Liver (tissue), 8 donors: ENCODE measurements at regions not wholly inside any gene's neighbourhood (a gene's known extent, or its start where the extent isn't known, plus 50 kb on each side); places are given as distances from the start of the nearest gene placed in this dataset.
"Not testable (repeated sequence)": the region's sequence is repeated elsewhere in the genome, so short reads cannot be mapped to it uniquely, and the experiment has no call there.

Source experiments
- DNase-seq: peaks from one replicate; pipeline ENCODE4 v3.0.0-alpha.2; 2017; ENCODE audit warnings: low spot score
- H3K27ac ChIP-seq, 2 donors: one replicate each; pipeline ENCODE4 v1.7.0; 2013; ENCODE audit warnings: inconsistent platforms in 2 of 2, low read length in 2 of 2, control low read depth in 1 of 2, low read depth in 1 of 2, mild to moderate bottlenecking in 1 of 2
- H3K27me3 ChIP-seq, 4 donors: one replicate each; pipeline versions ENCODE4 v1.6.1 to v1.7.0; 2013; ENCODE audit warnings: low read length in 3 of 4, inconsistent platforms in 1 of 4, mild to moderate bottlenecking in 1 of 4, moderate library complexity in 1 of 4; ENCODE audit not compliant: control insufficient read depth in 4 of 4, insufficient read depth in 4 of 4
- H3K36me3 ChIP-seq, 4 donors: one replicate each; pipeline versions ENCODE4 v1.6.1 to v1.7.0; 2013; ENCODE audit warnings: low read length in 3 of 4, mild to moderate bottlenecking in 3 of 4, low read depth in 1 of 4, moderate library complexity in 1 of 4; ENCODE audit not compliant: control insufficient read depth in 4 of 4, insufficient read depth in 3 of 4
- H3K4me1 ChIP-seq, 4 donors: one replicate each; pipeline versions ENCODE4 v1.6.1 to v1.7.0; 2013; ENCODE audit warnings: low read length in 3 of 4, mild to moderate bottlenecking in 3 of 4, moderate library complexity in 1 of 4; ENCODE audit not compliant: control insufficient read depth in 4 of 4, insufficient read depth in 4 of 4
- H3K4me3 ChIP-seq, 3 donors: one replicate each; pipeline versions ENCODE4 v1.6.1 to v1.7.0; 2013; ENCODE audit warnings: low read length in 3 of 3, control low read depth in 1 of 3, low read depth in 1 of 3, mild to moderate bottlenecking in 1 of 3
- H3K9ac ChIP-seq, 2 donors: one replicate each; pipeline ENCODE4 v1.7.0; 2013; ENCODE audit warnings: low read length in 2 of 2, mild to moderate bottlenecking in 2 of 2, moderate library complexity in 2 of 2, control low read depth in 1 of 2, low read depth in 1 of 2
- H3K9me3 ChIP-seq, 4 donors: one replicate each; pipeline versions ENCODE4 v1.6.1 to v1.7.0; 2013; ENCODE audit warnings: low read length in 3 of 4; ENCODE audit not compliant: control insufficient read depth in 4 of 4
- EGR1 ChIP-seq, 2 donors: IDR thresholded peaks; 2 replicates each; pipeline ENCODE4 v1.6.1; 2016 to 2018; ENCODE audit warnings: antibody characterized with exemption in 2 of 2, low read depth in 2 of 2
- FOXA1 ChIP-seq: IDR thresholded peaks from 2 replicates; pipeline ENCODE4 v1.6.1; 2016; ENCODE audit warnings: antibody characterized with exemption
- FOXA2 ChIP-seq: IDR thresholded peaks from 2 replicates; pipeline ENCODE4 v1.6.1; 2016; ENCODE audit warnings: antibody characterized with exemption
- GABPA ChIP-seq, 2 donors: IDR thresholded peaks in 1 of 2; conservative IDR thresholded peaks in 1 of 2; 2 replicates each; pipeline ENCODE4 v1.6.1; 2016; ENCODE audit warnings: antibody characterized with exemption in 2 of 2, mild to moderate bottlenecking in 1 of 2, moderate library complexity in 1 of 2
- HNF4A ChIP-seq, 2 donors: conservative IDR thresholded peaks; 2 replicates each; pipeline ENCODE4 v1.6.1; 2016; ENCODE audit warnings: antibody characterized with exemption in 2 of 2, mild to moderate bottlenecking in 2 of 2
- JUND ChIP-seq, 2 donors: IDR thresholded peaks; 2 replicates each; pipeline ENCODE4 v1.6.1; 2016; ENCODE audit warnings: antibody characterized with exemption in 2 of 2
- NR2F2 ChIP-seq: IDR thresholded peaks from 2 replicates; pipeline ENCODE4 v1.6.1; 2016; ENCODE audit warnings: antibody characterized with exemption
- RAD21 ChIP-seq, 2 donors: IDR thresholded peaks; 2 replicates each; pipeline ENCODE4 v1.6.1; 2016; ENCODE audit warnings: antibody characterized with exemption in 2 of 2, mild to moderate bottlenecking in 2 of 2
- RXRA ChIP-seq, 2 donors: IDR thresholded peaks; 2 replicates each; pipeline ENCODE4 v1.6.1; 2017 to 2018; ENCODE audit warnings: antibody characterized with exemption in 2 of 2, mild to moderate bottlenecking in 1 of 2
- SP1 ChIP-seq: IDR thresholded peaks from 2 replicates; pipeline ENCODE4 v1.6.1; 2018; ENCODE audit warnings: antibody characterized with exemption, mild to moderate bottlenecking
- TAF1 ChIP-seq: conservative IDR thresholded peaks from 2 replicates; pipeline ENCODE4 v1.6.1; 2016; ENCODE audit warnings: antibody characterized with exemption, mild to moderate bottlenecking
- YY1 ChIP-seq: IDR thresholded peaks from 2 replicates; pipeline ENCODE4 v1.6.1; 2016; ENCODE audit warnings: antibody characterized with exemption, mild to moderate bottlenecking
- WGBS: extraction: QIAGEN DNeasy Blood & Tissue Kit; methylation state at CpG from one replicate; pipeline ENCODE4 v1.1.7; 2013; 5-methylcytosine and 5-hydroxymethylcytosine counted together
- TF ChIP-seq, protein P1 (sequence below): IDR thresholded peaks from 2 replicates; pipeline ENCODE4 v1.6.1; 2016; ENCODE audit warnings: antibody characterized with exemption, mild to moderate bottlenecking
- TF ChIP-seq, protein P2 (sequence below): fragments of 150-350 bp; IDR thresholded peaks from 2 replicates; pipeline ENCODE4 v1.5.1; 2017; ENCODE audit warnings: improper control_type of control experiment, low read depth, low read length; ENCODE audit not compliant: missing input control
- TF ChIP-seq, protein P3 (sequence below): IDR thresholded peaks from 2 replicates; pipeline ENCODE4 v1.6.1; 2016; ENCODE audit warnings: antibody characterized with exemption
- donor health status: healthy.
- donor health status: healthy.
- donor health status: healthy.
- donor health status: healthy.
- donor health status: healthy.

DNA sequence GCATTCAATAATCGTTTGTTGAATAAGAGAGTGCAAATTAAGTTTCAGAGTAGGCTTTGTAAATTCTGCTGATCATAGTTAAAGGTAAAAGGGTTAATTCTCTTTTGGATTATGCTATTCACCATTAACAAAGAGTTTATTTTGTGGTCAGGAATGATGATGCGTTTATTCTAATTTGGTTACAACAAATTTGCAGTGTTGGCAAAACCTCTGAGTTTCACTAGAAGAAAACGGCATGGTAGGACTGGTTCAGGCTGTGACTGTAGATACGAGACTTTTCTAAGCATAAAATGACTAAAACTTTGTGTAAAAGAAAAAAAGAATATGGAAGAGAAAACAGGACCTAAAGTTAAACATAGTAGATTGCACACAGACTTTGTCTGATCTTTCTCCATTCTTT lies 234.7 kb downstream of the TLR4 start:
- no peaks in the 10 kb centered on the region for H3K36me3 ChIP-seq
- no peak for TF ChIP-seq JUND (IDR thresholded peaks at IDR 0.05)
- no peak for TF ChIP-seq NR2F2
- TF ChIP-seq, protein P1, sequence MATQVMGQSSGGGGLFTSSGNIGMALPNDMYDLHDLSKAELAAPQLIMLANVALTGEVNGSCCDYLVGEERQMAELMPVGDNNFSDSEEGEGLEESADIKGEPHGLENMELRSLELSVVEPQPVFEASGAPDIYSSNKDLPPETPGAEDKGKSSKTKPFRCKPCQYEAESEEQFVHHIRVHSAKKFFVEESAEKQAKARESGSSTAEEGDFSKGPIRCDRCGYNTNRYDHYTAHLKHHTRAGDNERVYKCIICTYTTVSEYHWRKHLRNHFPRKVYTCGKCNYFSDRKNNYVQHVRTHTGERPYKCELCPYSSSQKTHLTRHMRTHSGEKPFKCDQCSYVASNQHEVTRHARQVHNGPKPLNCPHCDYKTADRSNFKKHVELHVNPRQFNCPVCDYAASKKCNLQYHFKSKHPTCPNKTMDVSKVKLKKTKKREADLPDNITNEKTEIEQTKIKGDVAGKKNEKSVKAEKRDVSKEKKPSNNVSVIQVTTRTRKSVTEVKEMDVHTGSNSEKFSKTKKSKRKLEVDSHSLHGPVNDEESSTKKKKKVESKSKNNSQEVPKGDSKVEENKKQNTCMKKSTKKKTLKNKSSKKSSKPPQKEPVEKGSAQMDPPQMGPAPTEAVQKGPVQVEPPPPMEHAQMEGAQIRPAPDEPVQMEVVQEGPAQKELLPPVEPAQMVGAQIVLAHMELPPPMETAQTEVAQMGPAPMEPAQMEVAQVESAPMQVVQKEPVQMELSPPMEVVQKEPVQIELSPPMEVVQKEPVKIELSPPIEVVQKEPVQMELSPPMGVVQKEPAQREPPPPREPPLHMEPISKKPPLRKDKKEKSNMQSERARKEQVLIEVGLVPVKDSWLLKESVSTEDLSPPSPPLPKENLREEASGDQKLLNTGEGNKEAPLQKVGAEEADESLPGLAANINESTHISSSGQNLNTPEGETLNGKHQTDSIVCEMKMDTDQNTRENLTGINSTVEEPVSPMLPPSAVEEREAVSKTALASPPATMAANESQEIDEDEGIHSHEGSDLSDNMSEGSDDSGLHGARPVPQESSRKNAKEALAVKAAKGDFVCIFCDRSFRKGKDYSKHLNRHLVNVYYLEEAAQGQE: no peak
- TF ChIP-seq FOXA1: no peak
- TF ChIP-seq, protein P2, sequence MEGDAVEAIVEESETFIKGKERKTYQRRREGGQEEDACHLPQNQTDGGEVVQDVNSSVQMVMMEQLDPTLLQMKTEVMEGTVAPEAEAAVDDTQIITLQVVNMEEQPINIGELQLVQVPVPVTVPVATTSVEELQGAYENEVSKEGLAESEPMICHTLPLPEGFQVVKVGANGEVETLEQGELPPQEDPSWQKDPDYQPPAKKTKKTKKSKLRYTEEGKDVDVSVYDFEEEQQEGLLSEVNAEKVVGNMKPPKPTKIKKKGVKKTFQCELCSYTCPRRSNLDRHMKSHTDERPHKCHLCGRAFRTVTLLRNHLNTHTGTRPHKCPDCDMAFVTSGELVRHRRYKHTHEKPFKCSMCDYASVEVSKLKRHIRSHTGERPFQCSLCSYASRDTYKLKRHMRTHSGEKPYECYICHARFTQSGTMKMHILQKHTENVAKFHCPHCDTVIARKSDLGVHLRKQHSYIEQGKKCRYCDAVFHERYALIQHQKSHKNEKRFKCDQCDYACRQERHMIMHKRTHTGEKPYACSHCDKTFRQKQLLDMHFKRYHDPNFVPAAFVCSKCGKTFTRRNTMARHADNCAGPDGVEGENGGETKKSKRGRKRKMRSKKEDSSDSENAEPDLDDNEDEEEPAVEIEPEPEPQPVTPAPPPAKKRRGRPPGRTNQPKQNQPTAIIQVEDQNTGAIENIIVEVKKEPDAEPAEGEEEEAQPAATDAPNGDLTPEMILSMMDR: no peak
- TF ChIP-seq, protein P3, sequence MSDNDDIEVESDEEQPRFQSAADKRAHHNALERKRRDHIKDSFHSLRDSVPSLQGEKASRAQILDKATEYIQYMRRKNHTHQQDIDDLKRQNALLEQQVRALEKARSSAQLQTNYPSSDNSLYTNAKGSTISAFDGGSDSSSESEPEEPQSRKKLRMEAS: no peak
- TF ChIP-seq GABPA (IDR thresholded peaks at IDR 0.05 in 1 of 2, conservative IDR thresholded peaks at IDR 0.05 in 1 of 2): no peak
- no peak for TF ChIP-seq EGR1 (IDR thresholded peaks at IDR 0.05; ENCODE audit: low read depth in 2 of 2)
- no peak for TF ChIP-seq TAF1
- no peak for TF ChIP-seq HNF4A (conservative IDR thresholded peaks at IDR 0.05)
- TF ChIP-seq RXRA (IDR thresholded peaks at IDR 0.05): no peak
- TF ChIP-seq SP1: no peak
- TF ChIP-seq RAD21 (IDR thresholded peaks at IDR 0.05): no peak
- TF ChIP-seq YY1: no peak
- TF ChIP-seq FOXA2: no peak
- H3K27me3 ChIP-seq: no peaks in the 10 kb centered on the region
- H3K4me1 ChIP-seq: no peaks in the 10 kb centered on the region
- no peak overlapping the region for H3K27ac ChIP-seq
- no peak overlapping the region for H3K9ac ChIP-seq
- DNase-seq: no peak
- H3K9me3 ChIP-seq: no peaks in the 10 kb centered on the region
- no peak overlapping the region for H3K4me3 ChIP-seq
- 80% methylated on average over 4 of the region's 4 CpGs for WGBS

DNA sequence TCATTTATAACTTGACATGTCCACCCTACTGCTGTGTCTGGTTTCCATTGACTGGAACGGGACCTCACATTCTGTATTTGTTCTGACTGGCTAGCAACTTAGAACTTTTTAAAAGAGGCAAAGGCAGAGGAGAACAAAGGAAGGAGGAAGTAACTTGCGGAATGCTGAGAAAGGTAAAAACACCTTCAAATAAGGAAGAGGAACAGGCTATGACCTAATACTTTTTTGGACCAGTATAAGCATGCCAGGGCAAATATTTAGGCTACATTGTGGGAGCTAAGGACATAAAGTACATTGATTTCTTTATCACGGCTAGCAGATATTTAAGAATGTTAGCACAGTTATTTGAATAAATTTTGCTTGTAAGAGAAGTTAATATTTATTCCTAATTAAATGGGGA lies 240.5 kb downstream of the TLR4 start:
- not testable (repeated sequence) for H3K27ac ChIP-seq, H3K9me3 ChIP-seq, H3K27me3 ChIP-seq, H3K4me3 ChIP-seq, DNase-seq, H3K36me3 ChIP-seq, H3K4me1 ChIP-seq, H3K9ac ChIP-seq
- WGBS: 72% methylated on average over 3 of the region's 3 CpGs

DNA sequence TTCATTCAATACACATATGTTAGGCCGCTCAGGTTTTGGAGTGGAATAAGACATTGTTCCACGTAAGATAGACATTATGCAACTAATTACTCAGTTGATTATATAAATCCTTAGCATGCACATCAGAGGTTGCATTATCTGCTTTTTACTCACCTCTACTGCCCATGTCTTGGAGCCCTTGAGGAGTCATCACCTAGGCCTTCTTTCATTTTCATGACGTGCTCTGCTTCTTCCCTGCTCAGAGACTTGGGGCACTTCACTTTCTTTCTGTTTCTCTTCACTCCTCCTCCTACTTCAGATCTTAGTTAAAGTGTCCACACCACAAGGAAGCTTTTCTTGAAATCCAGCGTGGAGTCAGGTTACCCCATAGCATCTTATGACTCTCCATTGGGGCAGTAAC lies 241.1 kb downstream of the TLR4 start:
- Histone ChIP-seq H3K4me1 (no peaks in the 10 kb centered on the region), H3K27me3 (no peaks in the 10 kb centered on the region), H3K36me3 (no peaks in the 10 kb centered on the region), H3K9me3 (no peaks in the 10 kb centered on the region), H3K9ac (no peak overlapping the region), H3K27ac (no peak overlapping the region), H3K4me3 (no peak overlapping the region)
- 83% methylated on average over 4 of the region's 4 CpGs for WGBS
- no peak for TF ChIP-seq FOXA1
- TF ChIP-seq JUND (IDR thresholded peaks at IDR 0.05): no peak
- no peak for DNase-seq
